ENCODE measurements at regions not wholly inside any gene's neighbourhood (a gene's known extent, or its start where the extent isn't known, plus 50 kb on each side); places are given as distances from the start of the nearest gene placed in this dataset.

- no peak for TF ChIP-seq EZH2 (IDR thresholded peaks at IDR 0.05)
- TF ChIP-seq RAD21 (IDR thresholded peaks at IDR 0.05; ENCODE audit: low read depth), result no peak
- no peak for TF ChIP-seq ZBTB33 (IDR thresholded peaks at IDR 0.05; ENCODE audit: extremely low read depth, insufficient replicate concordance, low read length)
- TF ChIP-seq EZH2phosphoT487 (IDR thresholded peaks at IDR 0.05; ENCODE audit: borderline replicate concordance), result no peak
- no peak for TF ChIP-seq FOSL1 (IDR thresholded peaks at IDR 0.05; ENCODE audit: low read depth)
- TF ChIP-seq ZNF274 (IDR thresholded peaks at IDR 0.05; ENCODE audit: low read depth, low read length), result no peak
- no peak for TF ChIP-seq POLR2A (IDR thresholded peaks at IDR 0.05; ENCODE audit: borderline replicate concordance, extremely low read depth, insufficient read depth, insufficient read length)
- TF ChIP-seq CTCF (IDR thresholded peaks at IDR 0.05 in 2 of 3, conservative IDR thresholded peaks at IDR 0.05 in 1 of 3; ENCODE audit: borderline replicate concordance in 1 of 3, insufficient read depth in 1 of 3, low read depth in 2 of 3, low read length in 2 of 3), result no peak
- no peak for TF ChIP-seq YY1 (IDR thresholded peaks at IDR 0.05; ENCODE audit: extremely low read depth, insufficient replicate concordance, low read depth, low read length)
- no peak for TF ChIP-seq POLR2AphosphoS5 (IDR thresholded peaks at IDR 0.05; ENCODE audit: low read depth, low read length)
- no peak for TF ChIP-seq SIN3A (IDR thresholded peaks at IDR 0.05; ENCODE audit: low read depth)
- no peak for TF ChIP-seq CEBPB (IDR thresholded peaks at IDR 0.05; ENCODE audit: low read depth)
- TF ChIP-seq EGR1 (IDR thresholded peaks at IDR 0.05; ENCODE audit: low read depth), result no peak
- no peak for TF ChIP-seq ELF1 (IDR thresholded peaks at IDR 0.05; ENCODE audit: borderline replicate concordance, low read depth)
- Histone ChIP-seq H3K4me3 (replicated peaks in 1 of 2; ENCODE audit: low read depth in 1 of 2, low read length in 2 of 2) (no peak overlapping the region), H3K4me1 (ENCODE audit: control insufficient read depth in 1 of 2, insufficient read depth in 2 of 2, low read length in 2 of 2) (no peaks in the 10 kb centered on the region), H3K9me2 (ENCODE audit: insufficient read depth) (no peaks in the 10 kb centered on the region), H3K79me2 (ENCODE audit: insufficient read depth, low read length) (no peaks in the 10 kb centered on the region), H2AFZ (ENCODE audit: low read depth, low read length, poor library complexity, severe bottlenecking) (no peak overlapping the region), H3K9me3 (ENCODE audit: control insufficient read depth in 1 of 2, insufficient read depth in 1 of 2, low read depth in 1 of 2, low read length in 2 of 2) (no peaks in the 10 kb centered on the region), H4K20me1 (ENCODE audit: insufficient read depth) (no peaks in the 10 kb centered on the region), H3K27ac (ENCODE audit: low read depth, low read length) (no peak overlapping the region), H3K27me3 (ENCODE audit: insufficient read depth, low read length) (no peaks in the 10 kb centered on the region), H3K36me3 (ENCODE audit: control insufficient read depth in 1 of 2, insufficient read depth in 2 of 2, low read length in 2 of 2) (no peaks in the 10 kb centered on the region), H3K4me2 (ENCODE audit: low read length) (no peak overlapping the region), H3K9ac (ENCODE audit: low read length) (no peak overlapping the region)
- no peak for DNase-seq (ENCODE audit: low read depth, low spot score)
- intact Hi-C loops (cut with micrococcal nuclease), result no loop called here
- no peak for ATAC-seq
- no TSS peak for BruUV-seq (replicated peaks)
- ChIA-PET POLR2A (no interaction called here), RAD21 (ENCODE audit: low non-redundant PET in 1 of 2, low total read pairs in 2 of 2, uncharacterized antibody in 2 of 2, unreplicated experiment in 2 of 2) (no interaction called here), CTCF (no interaction called here)
Measured at GRCh38 chr6:155968921-155969320, 513.3 kb upstream of the NOX3 start.
